Trophoblast cell (in vitro differentiated cells and primary cell): ENCODE measurements at regions not wholly inside any gene's neighbourhood (a gene's known extent, or its start where the extent isn't known, plus 50 kb on each side); places are given as distances from the start of the nearest gene placed in this dataset.

Experiments used
- DNase-seq, 2 donors: peaks; one replicate each; pipeline ENCODE4 v3.0.0-alpha.2; 2016
- H2AFZ ChIP-seq: 2 replicates; pipeline ENCODE4 v1.6.1; 2013; ENCODE audit warnings: low read length, moderate library complexity, mild to moderate bottlenecking; ENCODE audit not compliant: insufficient read depth, poor library complexity
- H2AK5ac ChIP-seq: 2 replicates; pipeline ENCODE4 v1.6.1; 2013; ENCODE audit warnings: mild to moderate bottlenecking, low read length
- H2BK120ac ChIP-seq: 2 replicates; pipeline ENCODE4 v1.6.1; 2013; ENCODE audit warnings: low read length, mild to moderate bottlenecking, moderate library complexity; ENCODE audit not compliant: insufficient read depth, poor library complexity
- H2BK12ac ChIP-seq: 2 replicates; pipeline ENCODE4 v1.6.1; 2013; ENCODE audit warnings: mild to moderate bottlenecking, low read length, moderate library complexity
- H2BK5ac ChIP-seq: 2 replicates; pipeline ENCODE4 v1.6.1; 2013; ENCODE audit warnings: low read length, low read depth, moderate library complexity, mild to moderate bottlenecking; ENCODE audit not compliant: poor library complexity
- H3K14ac ChIP-seq: 2 replicates; pipeline ENCODE4 v1.6.1; 2013; ENCODE audit warnings: mild to moderate bottlenecking, low read length
- H3K18ac ChIP-seq: 2 replicates; pipeline ENCODE4 v1.6.1; 2013; ENCODE audit warnings: mild to moderate bottlenecking, low read length
- H3K23ac ChIP-seq: 2 replicates; pipeline ENCODE4 v1.6.1; 2013; ENCODE audit warnings: low read length
- H3K27ac ChIP-seq: 2 replicates; pipeline ENCODE4 v1.5.1; 2013; ENCODE audit warnings: low read depth, mild to moderate bottlenecking, inconsistent platforms, low read length, moderate library complexity
- H3K27me3 ChIP-seq: 2 replicates; pipeline ENCODE4 v1.6.1; 2013; ENCODE audit warnings: inconsistent platforms, mild to moderate bottlenecking, low read length, moderate library complexity; ENCODE audit not compliant: insufficient read depth
- H3K36me3 ChIP-seq, 2 experiments: 1 replicate in 1 of 2; 2 replicates in 1 of 2; pipeline ENCODE4 v1.6.1; 2013; ENCODE audit warnings: low read length in 2 of 2, mild to moderate bottlenecking in 2 of 2, moderate library complexity in 1 of 2; ENCODE audit not compliant: insufficient read depth in 2 of 2, control insufficient read depth in 1 of 2
- H3K4ac ChIP-seq: 2 replicates; pipeline ENCODE4 v1.6.1; 2013; ENCODE audit warnings: low read depth, mild to moderate bottlenecking, low read length, moderate library complexity
- H3K4me1 ChIP-seq, 2 experiments: 1 replicate in 1 of 2; 2 replicates in 1 of 2; pipeline ENCODE4 v1.6.1; 2013; ENCODE audit warnings: low read length in 2 of 2, mild to moderate bottlenecking in 2 of 2, moderate library complexity in 1 of 2; ENCODE audit not compliant: insufficient read depth in 2 of 2, control insufficient read depth in 1 of 2
- H3K4me2 ChIP-seq: 2 replicates; pipeline ENCODE4 v1.6.1; 2013; ENCODE audit warnings: inconsistent platforms, mild to moderate bottlenecking, low read length, moderate library complexity
- H3K4me3 ChIP-seq: 2 replicates; pipeline ENCODE4 v1.5.1; 2013; ENCODE audit warnings: mild to moderate bottlenecking, low read depth, low read length, inconsistent platforms
- H3K79me1 ChIP-seq: one replicate; pipeline ENCODE4 v1.6.1; 2013; ENCODE audit warnings: low read length
- H3K79me2 ChIP-seq: 2 replicates; pipeline ENCODE4 v1.6.1; 2013; ENCODE audit warnings: low read length, mild to moderate bottlenecking; ENCODE audit not compliant: control insufficient read depth, insufficient read depth, poor library complexity
- H3K9ac ChIP-seq: 2 replicates; pipeline ENCODE4 v1.6.1; 2013; ENCODE audit warnings: mild to moderate bottlenecking, low read length
- H3K9me3 ChIP-seq: 2 replicates; pipeline ENCODE4 v1.6.1; 2013; ENCODE audit warnings: low read depth, mild to moderate bottlenecking, control low read depth, inconsistent platforms, low read length; ENCODE audit not compliant: insufficient read depth
- H4K12ac ChIP-seq: 2 replicates; pipeline ENCODE4 v1.6.1; 2013; ENCODE audit warnings: low read depth, mild to moderate bottlenecking, low read length, moderate library complexity
- H4K8ac ChIP-seq: 2 replicates; pipeline ENCODE4 v1.6.1; 2013; ENCODE audit warnings: low read depth, mild to moderate bottlenecking, low read length, moderate library complexity
- H4K91ac ChIP-seq: one replicate; pipeline ENCODE4 v1.6.1; 2013; ENCODE audit warnings: low read depth, mild to moderate bottlenecking, low read length, moderate library complexity
- WGBS: extraction: QIAGEN DNeasy Blood & Tissue Kit; methylation state at CpG from one replicate; pipeline ENCODE4 v1.1.7; 2013; ENCODE audit warnings: missing lambda C conversion rate; ENCODE audit not compliant: insufficient read length, insufficient coverage; ENCODE audit errors: extremely low coverage; 5-methylcytosine and 5-hydroxymethylcytosine counted together

- Histone ChIP-seq H3K23ac (no peak overlapping the region), H2BK120ac (no peak overlapping the region)
- WGBS, result no CpG with 5 or more reads among the region's 3 CpGs
Observed at GRCh38 chr2:104444889-104445288, 409.0 kb upstream of the POU3F3 start.

GRCh38 chr2:104447831-104448434 is 406.0 kb upstream of the POU3F3 start:
- peaks cover 2% of the 10 kb centered on the region for H3K79me1 ChIP-seq
- H3K4me3 ChIP-seq, result no peak overlapping the region
- H3K9ac ChIP-seq, result no peak overlapping the region
- H3K14ac ChIP-seq, result no peak overlapping the region
- no peak overlapping the region for H2AFZ ChIP-seq
- H3K23ac ChIP-seq, result no peak overlapping the region
- H3K4ac ChIP-seq, result no peak overlapping the region
- H3K27ac ChIP-seq, result no peak overlapping the region
- no peak overlapping the region for H2AK5ac ChIP-seq
- H3K27me3 ChIP-seq, result no peaks in the 10 kb centered on the region
- peaks cover 2% of the 10 kb centered on the region for H3K9me3 ChIP-seq
- H3K36me3 ChIP-seq, result no peaks in the 10 kb centered on the region
- WGBS, result no CpG with 5 or more reads among the region's 2 CpGs
- no peak overlapping the region for H3K18ac ChIP-seq
- H3K4me2 ChIP-seq, result no peak overlapping the region
- no peak overlapping the region for H2BK12ac ChIP-seq
- H2BK5ac ChIP-seq, result no peak overlapping the region
- no peak overlapping the region for H4K91ac ChIP-seq
- no peak overlapping the region for H2BK120ac ChIP-seq
- H3K4me1 ChIP-seq, result no peaks in the 10 kb centered on the region
- H4K8ac ChIP-seq, result no peak overlapping the region
- no peak for DNase-seq
- no peak overlapping the region for H4K12ac ChIP-seq
- H3K79me2 ChIP-seq, result no peaks in the 10 kb centered on the region

More at GRCh38 chr2:104444889-104445288, 409.0 kb upstream of the POU3F3 start:
- Histone ChIP-seq H3K79me1 (peaks cover 2% of the 10 kb centered on the region), H3K9ac (no peak overlapping the region), H3K4me2 (no peak overlapping the region), H2BK5ac (no peak overlapping the region), H2AK5ac (no peak overlapping the region), H4K8ac (peak overlapping the region; percentile 47), H3K79me2 (no peaks in the 10 kb centered on the region), H3K27me3 (no peaks in the 10 kb centered on the region), H3K36me3 (no peaks in the 10 kb centered on the region), H2BK12ac (no peak overlapping the region), H3K18ac (no peak overlapping the region), H3K14ac (no peak overlapping the region), H3K4ac (no peak overlapping the region), H4K12ac (no peak overlapping the region), H3K4me3 (no peak overlapping the region), H3K4me1 (no peaks in the 10 kb centered on the region), H2AFZ (no peak overlapping the region), H3K27ac (no peak overlapping the region), H4K91ac (no peak overlapping the region), H3K9me3 (peaks cover 3% of the 10 kb centered on the region)
- no peak for DNase-seq

GRCh38 chr2:104448661-104449440 is 405.1 kb upstream of the POU3F3 start:
- Histone ChIP-seq H3K9ac (no peak overlapping the region), H4K91ac (no peak overlapping the region), H4K8ac (no peak overlapping the region), H3K36me3 (no peaks in the 10 kb centered on the region), H3K79me1 (no peaks in the 10 kb centered on the region), H3K23ac (no peak overlapping the region), H3K9me3 (no peaks in the 10 kb centered on the region), H2AK5ac (no peak overlapping the region), H4K12ac (no peak overlapping the region), H3K79me2 (no peaks in the 10 kb centered on the region), H3K4me1 (no peaks in the 10 kb centered on the region), H3K27me3 (no peaks in the 10 kb centered on the region), H3K27ac (no peak overlapping the region), H3K18ac (no peak overlapping the region), H2BK12ac (no peak overlapping the region), H3K4ac (no peak overlapping the region), H3K14ac (no peak overlapping the region), H2BK120ac (no peak overlapping the region), H3K4me2 (no peak overlapping the region), H2AFZ (no peak overlapping the region), H3K4me3 (no peak overlapping the region), H2BK5ac (no peak overlapping the region)
- no peak for DNase-seq
- no CpG with 5 or more reads among the region's 5 CpGs for WGBS

- Histone ChIP-seq H3K4me1 (no peaks in the 10 kb centered on the region), H3K27ac (no peak overlapping the region), H3K36me3 (no peaks in the 10 kb centered on the region), H2AFZ (no peak overlapping the region), H3K9ac (no peak overlapping the region), H3K9me3 (no peaks in the 10 kb centered on the region), H4K12ac (no peak overlapping the region), H2AK5ac (no peak overlapping the region), H3K4ac (no peak overlapping the region), H3K4me2 (no peak overlapping the region), H4K91ac (no peak overlapping the region), H3K79me2 (no peaks in the 10 kb centered on the region), H3K14ac (no peak overlapping the region), H3K27me3 (no peaks in the 10 kb centered on the region), H3K23ac (no peak overlapping the region), H4K8ac (no peak overlapping the region), H3K18ac (no peak overlapping the region), H3K4me3 (no peak overlapping the region), H2BK5ac (no peak overlapping the region), H2BK12ac (no peak overlapping the region), H2BK120ac (no peak overlapping the region), H3K79me1 (no peaks in the 10 kb centered on the region)
- DNase-seq, result no peak
- no CpG with 5 or more reads among the region's 2 CpGs for WGBS
Observed at GRCh38 chr2:104452558-104452957, 401.4 kb upstream of the POU3F3 start.
